ENCODE measurements at regions not wholly inside any gene's neighbourhood (a gene's known extent, or its start where the extent isn't known, plus 50 kb on each side); places are given as distances from the start of the nearest gene placed in this dataset.

GRCh38 chr7:36038063-36038721, 114.9 kb upstream of the EEPD1 start:
- TF ChIP-seq CTCF (IDR thresholded peaks at IDR 0.05; ENCODE audit: insufficient read depth, low read length, poor library complexity, severe bottlenecking) (no peak), EZH2phosphoT487 (conservative IDR thresholded peaks at IDR 0.05; ENCODE audit: low read length) (no peak)

Data from SU-DHL-6 (cell line).